ENCODE measurements at regions not wholly inside any gene's neighbourhood (a gene's known extent, or its start where the extent isn't known, plus 50 kb on each side); places are given as distances from the start of the nearest gene placed in this dataset.
"Not testable (repeated sequence)": the region's sequence is repeated elsewhere in the genome, so short reads cannot be mapped to it uniquely, and the experiment has no call there.

- Histone ChIP-seq H3K4me3 (no peak overlapping the region), H3K36me3 (no peaks in the 10 kb centered on the region; the same call in 1 of the 2 replicates), H3K9me3 (peaks cover 4% of the 10 kb centered on the region; the same call in 1 of the 2 replicates), H3K27me3 (no peaks in the 10 kb centered on the region)
- peak; percentile 50 for DNase-seq
These were observed 304.1 kb upstream of the ERBB4 start for GRCh38 chr2:212842544-212843185.

GRCh38 chr2:212841460-212841859, 302.9 kb upstream of the ERBB4 start:
- no peaks in the 10 kb centered on the region; the same call in 1 of the 2 replicates for H3K36me3 ChIP-seq
- H3K9me3 ChIP-seq: peaks cover 2% of the 10 kb centered on the region; the same call in 1 of the 2 replicates
- DNase-seq: no peak
- no peak overlapping the region for H3K4me3 ChIP-seq
- H3K27me3 ChIP-seq: no peaks in the 10 kb centered on the region

DNA sequence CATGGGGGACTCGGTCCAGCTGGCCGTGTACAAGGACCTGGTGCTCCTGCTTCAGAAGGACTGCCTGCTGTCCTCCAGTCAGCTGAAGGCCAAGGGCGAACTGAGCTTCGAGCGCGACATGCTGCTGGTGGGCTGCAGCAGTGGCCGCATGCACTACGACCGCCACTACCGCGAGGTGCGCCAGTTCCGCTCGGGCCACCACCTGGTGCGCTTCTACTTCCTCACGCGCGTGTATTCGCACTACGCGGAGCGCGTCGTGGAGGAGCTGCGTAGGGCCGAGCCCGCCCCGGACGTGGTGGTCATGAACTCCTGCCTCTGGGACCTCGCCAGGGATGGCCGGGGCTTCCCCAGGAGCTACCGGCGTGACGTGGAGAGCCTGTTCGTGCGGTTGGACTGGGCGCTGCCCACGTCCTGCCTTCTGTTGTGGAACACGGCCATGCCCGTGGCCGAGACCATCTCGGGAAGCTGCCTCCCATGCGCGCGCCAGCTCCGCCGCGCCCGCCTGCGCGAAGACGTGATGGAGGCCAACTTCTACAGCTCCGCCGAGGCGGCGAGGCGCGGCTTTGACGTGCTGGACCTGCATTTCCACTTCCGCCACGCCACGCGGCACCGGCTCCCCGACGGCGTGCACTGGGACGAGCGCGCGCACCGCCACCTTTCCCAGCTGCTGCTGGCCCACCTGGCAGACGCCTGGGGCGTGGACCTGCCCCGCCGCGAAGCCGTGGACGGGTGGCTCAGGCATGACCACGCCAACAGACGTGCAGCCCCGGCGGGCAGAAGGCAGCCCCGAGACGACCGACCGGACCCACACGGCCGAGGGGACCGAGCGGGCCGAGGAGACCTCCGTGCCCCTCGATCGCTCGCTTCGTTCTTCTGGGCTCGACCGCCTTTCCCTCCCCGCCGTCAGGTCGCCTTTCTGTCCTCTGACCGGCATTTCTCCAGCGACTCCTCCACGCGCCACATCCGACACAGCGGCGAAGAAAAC, 293.9 kb upstream of the ERBB4 start:
- no peak for DNase-seq
- H3K4me3 ChIP-seq: no peak overlapping the region
- no peaks in the 10 kb centered on the region for H3K36me3 ChIP-seq
- H3K27me3 ChIP-seq: no peaks in the 10 kb centered on the region
- peaks cover 6% of the 10 kb centered on the region for H3K9me3 ChIP-seq

DNA sequence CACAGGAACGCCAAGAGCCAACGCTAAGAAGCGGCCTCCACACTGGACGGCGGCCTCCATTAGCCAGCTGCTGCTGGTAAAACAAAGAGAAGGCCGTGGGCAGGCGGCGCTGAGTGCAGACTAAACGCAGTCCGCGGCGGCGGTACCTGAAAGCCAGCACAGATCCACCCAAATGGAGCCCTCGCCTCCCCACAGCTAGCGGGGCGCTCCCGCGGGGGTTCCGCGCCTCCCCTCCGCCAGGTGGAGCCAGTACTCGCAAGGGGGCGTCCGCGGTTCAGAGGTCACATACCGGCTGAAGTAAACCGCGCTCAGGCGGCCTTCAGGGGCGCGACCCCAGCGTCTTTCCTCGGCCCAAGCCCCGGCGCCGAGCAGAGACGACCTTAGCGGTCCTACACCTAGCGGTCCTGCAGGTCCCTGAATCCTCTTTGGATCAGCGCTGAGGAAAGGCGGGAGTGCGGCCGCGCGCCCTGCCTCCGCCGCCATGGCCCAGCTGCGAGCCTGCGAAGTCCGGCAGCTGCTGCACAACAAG, 293.1 kb upstream of the ERBB4 start:
- no peak overlapping the region for H3K4me3 ChIP-seq
- H3K9me3 ChIP-seq: peaks cover 6% of the 10 kb centered on the region
- H3K36me3 ChIP-seq: no peaks in the 10 kb centered on the region
- DNase-seq: no peak
- H3K27me3 ChIP-seq: no peaks in the 10 kb centered on the region

DNA sequence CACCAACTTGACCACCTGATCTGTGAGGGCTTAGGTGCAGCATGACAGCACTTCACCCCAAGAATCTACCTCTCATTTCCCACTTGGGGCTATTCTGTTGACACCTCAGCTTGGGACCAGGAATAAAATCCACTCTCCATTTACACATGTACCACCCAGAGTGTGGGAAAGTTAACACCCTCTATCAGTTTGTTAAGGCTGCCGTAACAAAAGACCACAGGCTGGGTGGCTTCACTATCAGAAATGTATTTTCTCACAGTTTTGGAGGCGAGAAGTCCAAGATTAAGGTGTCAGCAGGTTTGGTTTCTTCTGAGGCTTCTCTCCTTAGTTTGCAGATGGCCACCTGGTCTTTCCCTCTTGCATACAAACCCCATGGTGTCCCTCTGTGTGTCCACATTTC, 277.7 kb upstream of the ERBB4 start:
- no peaks in the 10 kb centered on the region for H3K9me3 ChIP-seq
- no peak overlapping the region for H3K4me3 ChIP-seq
- no peaks in the 10 kb centered on the region for H3K36me3 ChIP-seq
- no peaks in the 10 kb centered on the region for H3K27me3 ChIP-seq
- no peak for DNase-seq

DNA sequence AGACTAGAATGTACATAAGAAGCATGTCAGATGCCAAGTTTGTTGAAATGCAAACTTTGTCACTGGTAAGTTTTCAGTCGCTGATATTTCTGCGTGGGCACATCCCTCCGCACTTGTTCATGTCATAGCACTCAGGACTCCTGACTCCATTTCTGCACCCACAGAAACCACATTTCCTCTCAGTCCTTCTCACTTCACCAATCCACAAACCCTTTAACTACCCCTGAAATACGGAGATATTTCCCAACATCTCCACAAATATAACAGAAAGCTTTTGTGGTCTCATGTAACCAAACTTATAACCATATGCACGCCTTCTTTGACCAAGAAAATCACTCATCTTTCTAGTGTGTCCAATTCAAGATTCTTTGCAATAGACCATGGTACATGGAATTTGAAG, 276.9 kb upstream of the ERBB4 start:
- Histone ChIP-seq H3K27me3 (no peaks in the 10 kb centered on the region), H3K36me3 (no peaks in the 10 kb centered on the region), H3K9me3 (0 out of 2 replicates have a peak, but pooled peaks cover 1% of the 10 kb centered on the region), H3K4me3 (no peak overlapping the region)
- no peak for DNase-seq

DNA sequence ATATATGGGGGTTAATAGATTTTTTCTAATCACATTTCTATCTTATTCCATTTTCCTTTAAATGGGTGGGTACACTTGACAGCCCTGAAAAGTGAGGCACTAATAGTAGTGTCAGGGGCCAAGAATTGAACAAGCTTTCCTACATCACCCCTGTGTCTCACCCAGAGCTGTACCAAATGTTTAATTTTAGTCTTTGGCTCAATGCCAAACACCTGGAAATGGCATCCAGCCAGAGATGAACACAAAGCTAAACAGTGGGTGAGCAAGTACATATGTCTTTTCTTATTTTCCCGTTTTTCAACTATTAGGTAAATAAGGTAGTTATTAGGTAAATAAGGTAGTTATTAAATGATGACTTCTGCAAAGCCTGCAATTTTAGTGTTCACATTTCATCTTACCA, 276.3 kb upstream of the ERBB4 start:
- peaks cover 6% of the 10 kb centered on the region for H3K9me3 ChIP-seq
- no peak for DNase-seq
- no peak overlapping the region for H3K4me3 ChIP-seq

DNA sequence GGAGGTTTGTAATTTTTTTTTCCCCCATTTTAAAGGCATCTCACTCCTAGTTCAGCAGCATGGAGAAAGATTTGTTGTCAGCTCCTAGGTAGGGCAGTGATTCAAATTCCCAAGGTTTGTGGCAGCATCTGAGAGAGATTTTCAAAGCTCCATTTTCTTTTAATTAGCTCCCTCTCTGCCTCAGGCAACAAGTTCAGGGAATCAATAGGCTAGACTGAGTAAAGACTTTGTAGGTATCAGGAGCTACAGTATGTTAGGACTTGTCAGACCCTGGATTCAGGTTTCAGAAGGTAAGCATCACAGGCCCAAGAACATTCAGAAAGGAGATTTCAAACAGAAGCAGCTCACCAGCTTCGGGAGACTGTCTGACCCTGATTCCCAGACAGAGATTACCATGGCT, 273.3 kb upstream of the ERBB4 start:
- DNase-seq: no peak
- H3K4me3 ChIP-seq: no peak overlapping the region
- no peaks in the 10 kb centered on the region for H3K36me3 ChIP-seq
- no peaks in the 10 kb centered on the region for H3K27me3 ChIP-seq
- H3K9me3 ChIP-seq: peaks cover 8% of the 10 kb centered on the region

More for the DNA sequence above, 276.3 kb upstream of the ERBB4 start:
- Histone ChIP-seq H3K27me3 (no peaks in the 10 kb centered on the region), H3K36me3 (no peaks in the 10 kb centered on the region)

GRCh38 chr2:212811036-212811805, 272.6 kb upstream of the ERBB4 start:
- DNase-seq: no peak
- no peak overlapping the region for H3K4me3 ChIP-seq
- no peaks in the 10 kb centered on the region for H3K27me3 ChIP-seq
- peaks cover 8% of the 10 kb centered on the region for H3K9me3 ChIP-seq
- no peaks in the 10 kb centered on the region for H3K36me3 ChIP-seq

GRCh38 chr2:212797484-212798205, 259.0 kb upstream of the ERBB4 start:
- Histone ChIP-seq H3K36me3 (no peaks in the 10 kb centered on the region), H3K9me3 (no peaks in the 10 kb centered on the region), H3K4me3 (no peak overlapping the region), H3K27me3 (no peaks in the 10 kb centered on the region)
- no peak for DNase-seq

DNA sequence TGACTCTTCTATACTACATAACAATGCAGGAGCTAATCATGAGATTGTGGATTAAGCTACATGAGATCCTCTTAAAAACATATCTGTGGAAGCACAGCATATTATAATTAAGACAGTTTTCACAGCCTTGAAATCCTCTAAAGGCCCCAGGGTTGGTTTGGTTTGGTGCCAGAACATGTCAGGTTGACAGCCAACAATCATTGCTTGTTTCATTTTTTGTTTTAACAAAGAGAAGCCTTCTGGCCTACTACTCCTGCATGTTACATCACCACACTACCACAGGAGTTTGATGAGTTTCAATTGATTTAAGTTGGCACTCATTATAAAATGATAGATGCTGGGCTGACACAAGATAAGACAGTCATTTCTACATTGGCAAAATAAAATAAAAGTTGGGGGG, 255.9 kb upstream of the ERBB4 start:
- Histone ChIP-seq H3K4me3 (no peak overlapping the region), H3K36me3 (no peaks in the 10 kb centered on the region), H3K9me3 (no peaks in the 10 kb centered on the region), H3K27me3 (no peaks in the 10 kb centered on the region)
- DNase-seq: no peak

GRCh38 chr2:212791569-212791968, 253.0 kb upstream of the ERBB4 start:
- Histone ChIP-seq H3K27me3 (no peaks in the 10 kb centered on the region), H3K4me3 (no peak overlapping the region), H3K36me3 (no peaks in the 10 kb centered on the region), H3K9me3 (peaks cover 2% of the 10 kb centered on the region; the same call in 1 of the 2 replicates)
- DNase-seq: no peak

DNA sequence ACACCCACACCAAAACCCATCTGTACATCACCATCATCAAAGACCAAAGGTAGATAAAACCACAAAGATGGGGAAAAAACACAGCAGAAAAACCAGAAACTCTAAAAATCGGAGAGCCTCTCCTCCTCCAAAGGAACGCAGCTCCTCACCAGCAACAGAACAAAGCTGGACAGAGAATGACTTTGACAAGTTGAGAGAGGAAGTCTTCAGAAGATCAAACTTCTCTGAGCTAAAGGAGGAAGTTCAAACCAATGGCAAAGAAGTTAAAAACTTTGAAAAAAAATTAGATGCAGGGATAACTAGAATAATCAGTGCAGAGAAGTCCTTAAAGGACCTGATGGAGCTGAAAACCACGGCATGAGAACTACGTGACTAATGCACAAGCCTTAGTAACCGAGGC, 247.5 kb upstream of the ERBB4 start:
- H3K36me3 ChIP-seq, H3K27me3 ChIP-seq, DNase-seq, H3K4me3 ChIP-seq: not testable (repeated sequence)
- peaks cover 13% of the 10 kb centered on the region for H3K9me3 ChIP-seq

GRCh38 chr2:212777020-212777491, 238.5 kb upstream of the ERBB4 start:
- no peaks in the 10 kb centered on the region for H3K36me3 ChIP-seq
- no peaks in the 10 kb centered on the region for H3K27me3 ChIP-seq
- DNase-seq: no peak
- no peak overlapping the region for H3K4me3 ChIP-seq
- H3K9me3 ChIP-seq: peaks cover 3% of the 10 kb centered on the region; the same call in 1 of the 2 replicates

GRCh38 chr2:212773808-212774339, 235.3 kb upstream of the ERBB4 start:
- H3K9me3 ChIP-seq: no peaks in the 10 kb centered on the region; the same call in none of the 2 replicates
- no peaks in the 10 kb centered on the region for H3K36me3 ChIP-seq
- DNase-seq: no peak
- H3K27me3 ChIP-seq: no peaks in the 10 kb centered on the region
- H3K4me3 ChIP-seq: no peak overlapping the region

- no peak for DNase-seq
- Histone ChIP-seq H3K9me3 (no peaks in the 10 kb centered on the region; the same call in none of the 2 replicates), H3K4me3 (no peak overlapping the region), H3K36me3 (no peaks in the 10 kb centered on the region), H3K27me3 (no peaks in the 10 kb centered on the region)
These were observed 231.6 kb upstream of the ERBB4 start for GRCh38 chr2:212770240-212770639.

Measured in MG63 (cell line).